SJCRH30 (cell line): ENCODE measurements at regions not wholly inside any gene's neighbourhood (a gene's known extent, or its start where the extent isn't known, plus 50 kb on each side); places are given as distances from the start of the nearest gene placed in this dataset.
"Not testable (repeated sequence)": the region's sequence is repeated elsewhere in the genome, so short reads cannot be mapped to it uniquely, and the experiment has no call there.

Experiments used
- DNase-seq, 2 experiments: peaks; one replicate each; pipeline ENCODE4 v3.0.0-alpha.2; 2015 to 2020
- H3K27ac ChIP-seq: fragments of 250-450 bp; sonication (Bioruptor Pico); 2 replicates; pipeline ENCODE4 v1.5.1; 2020; ENCODE audit warnings: mild to moderate bottlenecking, moderate library complexity
- H3K27me3 ChIP-seq: fragments of 250-450 bp; sonication (Bioruptor Pico); 2 replicates; pipeline ENCODE4 v1.5.1; 2020; ENCODE audit warnings: mild to moderate bottlenecking, moderate library complexity
- H3K36me3 ChIP-seq: fragments of 250-450 bp; sonication (Bioruptor Pico); 2 replicates; pipeline ENCODE4 v1.5.1; 2020; ENCODE audit warnings: mild to moderate bottlenecking, moderate library complexity
- H3K4me1 ChIP-seq: fragments of 250-450 bp; sonication (Bioruptor Pico); 2 replicates; pipeline ENCODE4 v1.5.1; 2020; ENCODE audit warnings: mild to moderate bottlenecking, moderate library complexity
- H3K4me3 ChIP-seq: fragments of 250-450 bp; sonication (Bioruptor Pico); 2 replicates; pipeline ENCODE4 v1.5.1; 2020; ENCODE audit warnings: mild to moderate bottlenecking, moderate library complexity
- H3K9me3 ChIP-seq: fragments of 250-450 bp; sonication (Bioruptor Pico); replicated peaks from 2 replicates; pipeline ENCODE4 v1.5.1; 2020; ENCODE audit warnings: mild to moderate bottlenecking, moderate library complexity

DNA sequence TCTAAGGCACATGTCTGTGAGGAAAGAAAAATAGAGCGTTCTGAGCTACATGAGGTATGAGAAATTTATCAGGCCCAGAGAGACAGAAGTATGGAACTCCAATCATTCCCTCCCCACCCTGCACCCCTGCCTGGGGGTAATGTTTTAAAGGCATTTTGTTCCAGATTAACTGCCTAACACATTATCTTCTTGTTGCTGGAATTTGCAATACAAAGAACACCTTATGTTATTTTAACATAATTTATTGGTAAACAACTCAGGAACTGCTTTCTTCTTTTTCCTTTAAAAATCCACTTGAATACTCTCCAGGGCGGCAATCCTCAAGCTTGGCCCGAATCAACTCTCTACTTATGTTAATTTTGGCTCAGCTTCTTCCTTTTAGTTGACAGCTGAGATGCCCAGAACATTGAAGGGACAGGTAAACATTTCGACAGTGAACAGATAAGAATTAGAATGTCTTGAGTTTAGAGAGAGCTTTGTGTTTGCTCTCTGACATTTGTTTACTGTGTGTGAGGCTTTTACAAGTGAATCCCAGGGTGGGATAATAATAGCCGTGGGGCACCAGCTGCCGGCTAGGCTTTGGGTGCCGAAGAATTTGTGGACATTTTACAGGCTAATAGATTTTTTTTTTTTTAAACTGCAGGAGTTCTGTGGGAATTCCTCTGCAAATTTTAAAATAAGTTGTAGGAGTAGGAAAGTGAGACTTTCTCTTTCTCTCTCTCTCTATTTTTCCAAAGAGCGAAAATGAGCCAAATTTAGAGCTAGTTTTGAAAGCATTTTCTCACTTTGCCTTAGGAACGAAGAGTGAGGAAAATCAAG lies 96.4 kb upstream of the TAF11L2 start:
- H3K4me1 ChIP-seq: no peaks in the 10 kb centered on the region
- H3K36me3 ChIP-seq: no peaks in the 10 kb centered on the region
- DNase-seq: peak in 1 of 2 experiments; percentile 15
- H3K27me3 ChIP-seq: no peaks in the 10 kb centered on the region
- H3K27ac ChIP-seq: no peak overlapping the region
- no peak overlapping the region for H3K4me3 ChIP-seq
- H3K9me3 ChIP-seq: no peaks in the 10 kb centered on the region

- H3K4me3 ChIP-seq: no peak overlapping the region
- no peaks in the 10 kb centered on the region for H3K4me1 ChIP-seq
- no peaks in the 10 kb centered on the region for H3K27me3 ChIP-seq
- no peaks in the 10 kb centered on the region for H3K9me3 ChIP-seq
- H3K27ac ChIP-seq: no peak overlapping the region
- no peaks in the 10 kb centered on the region for H3K36me3 ChIP-seq
- DNase-seq: peak in 1 of 2 experiments; percentile 2
Measured at GRCh38 chr5:17402289-17403121, 95.5 kb upstream of the TAF11L2 start.

DNA sequence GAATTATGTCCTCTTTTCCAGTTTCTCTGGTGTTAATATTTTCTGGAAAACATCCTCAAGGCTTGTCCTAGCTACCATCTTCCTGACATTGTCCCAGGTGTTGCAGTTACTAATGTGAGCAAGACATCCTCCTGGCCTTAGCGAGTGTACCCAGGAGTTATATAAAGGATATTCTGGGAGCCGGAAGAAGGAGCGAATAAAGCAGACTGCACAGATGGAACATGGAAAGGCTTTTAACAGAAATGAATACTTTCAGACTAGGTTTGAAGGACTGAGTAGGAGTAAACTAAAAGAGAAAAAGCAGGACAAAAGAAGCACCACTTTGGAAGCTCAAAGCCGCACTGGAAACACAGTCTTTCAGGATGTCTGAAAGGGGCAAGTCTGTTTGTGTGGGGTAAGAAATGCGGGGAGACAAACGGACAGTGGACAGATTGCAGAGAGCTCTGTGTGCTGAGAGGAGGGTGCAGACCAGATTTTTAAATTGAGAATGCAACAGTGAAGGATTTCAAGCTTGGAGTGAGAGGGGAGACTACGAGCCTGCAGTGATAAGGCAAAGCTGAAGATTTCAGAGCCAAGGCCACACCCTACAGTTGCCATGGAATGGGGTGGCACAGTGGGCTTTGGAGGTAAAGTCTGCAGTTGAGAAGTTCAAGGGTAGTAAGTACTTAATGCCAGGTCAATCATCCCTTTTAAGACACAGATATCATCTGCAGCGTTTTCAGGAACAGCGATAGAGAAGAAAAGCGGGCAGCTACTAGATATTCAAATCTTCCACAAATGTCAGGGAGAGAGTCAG lies 94.1 kb upstream of the TAF11L2 start:
- no peaks in the 10 kb centered on the region for H3K4me1 ChIP-seq
- no peak for DNase-seq
- H3K4me3 ChIP-seq: no peak overlapping the region
- no peak overlapping the region for H3K27ac ChIP-seq
- no peaks in the 10 kb centered on the region for H3K36me3 ChIP-seq
- H3K27me3 ChIP-seq: no peaks in the 10 kb centered on the region
- H3K9me3 ChIP-seq: no peaks in the 10 kb centered on the region

GRCh38 chr5:17405976-17406375 lies 92.1 kb upstream of the TAF11L2 start:
- no peaks in the 10 kb centered on the region for H3K27me3 ChIP-seq
- no peak overlapping the region for H3K4me3 ChIP-seq
- no peaks in the 10 kb centered on the region for H3K9me3 ChIP-seq
- H3K27ac ChIP-seq: no peak overlapping the region
- H3K4me1 ChIP-seq: no peaks in the 10 kb centered on the region
- H3K36me3 ChIP-seq: no peaks in the 10 kb centered on the region
- DNase-seq: no peak

DNA sequence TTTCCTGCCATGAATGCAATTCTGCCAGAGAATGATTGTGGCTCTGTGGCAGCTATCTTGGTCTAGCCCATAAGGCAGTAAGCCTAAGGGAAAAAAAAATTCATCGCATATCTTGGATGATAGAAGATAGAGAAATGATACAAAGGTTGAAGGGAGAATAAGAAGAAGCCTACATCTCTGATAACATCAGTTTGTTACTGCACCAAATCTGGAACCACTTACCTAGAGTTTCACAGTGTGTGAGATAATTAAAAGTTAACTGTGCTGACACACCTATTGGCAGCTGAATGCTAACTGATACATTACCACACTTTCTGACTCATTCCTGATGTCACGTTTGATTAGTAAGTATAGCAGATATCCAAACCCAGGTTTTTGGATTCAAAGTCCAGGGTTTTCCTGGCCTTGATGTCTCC lies 91.6 kb upstream of the TAF11L2 start:
- H3K9me3 ChIP-seq: no peaks in the 10 kb centered on the region

DNA sequence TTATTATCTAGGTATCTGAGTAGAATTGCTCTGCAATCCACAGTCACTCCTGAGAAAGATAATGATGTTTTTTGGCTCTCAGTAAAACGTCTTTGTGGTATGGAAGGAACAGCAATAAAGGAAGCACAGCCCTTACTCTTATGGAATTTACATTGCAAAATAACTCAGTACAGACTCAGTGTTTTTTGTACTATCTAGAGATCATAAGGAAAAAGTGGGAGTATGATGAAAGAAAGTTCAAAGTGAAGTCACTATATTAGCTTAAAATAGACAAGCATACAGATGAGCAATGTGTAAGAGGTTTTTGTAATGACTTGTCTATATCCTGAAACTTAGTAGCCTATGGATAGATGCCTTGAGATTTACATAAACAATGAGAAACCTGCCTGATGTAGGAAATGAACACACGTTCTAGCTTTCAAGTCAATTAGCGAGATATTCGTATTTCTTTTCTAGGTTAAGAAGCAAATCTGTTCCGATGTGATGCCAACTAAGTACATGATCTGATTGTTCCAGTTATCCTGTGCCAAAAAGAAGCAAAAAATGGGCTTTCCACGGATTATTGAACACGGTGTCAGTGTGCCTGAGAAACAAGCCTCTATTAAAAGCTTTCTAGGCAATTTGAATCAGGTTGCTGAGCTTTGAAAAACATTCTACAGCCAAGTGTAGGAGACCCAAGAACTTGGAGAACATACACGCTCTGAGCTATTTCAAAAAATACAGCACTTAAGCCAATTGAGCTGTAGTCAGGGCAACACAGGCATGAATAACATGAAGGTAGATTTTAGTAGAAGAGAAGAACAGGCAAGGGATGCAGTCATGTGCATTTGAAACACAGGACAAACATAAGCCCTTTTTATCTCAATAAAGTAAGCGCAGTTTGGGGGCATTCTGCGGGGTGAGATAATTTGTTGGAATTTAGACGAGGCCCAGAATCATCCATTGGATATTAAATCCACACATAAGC lies 86.3 kb upstream of the TAF11L2 start:
- Histone ChIP-seq H3K27ac (no peak overlapping the region), H3K9me3 (no peaks in the 10 kb centered on the region), H3K27me3 (no peaks in the 10 kb centered on the region), H3K4me3 (no peak overlapping the region), H3K36me3 (no peaks in the 10 kb centered on the region), H3K4me1 (no peaks in the 10 kb centered on the region)
- DNase-seq: no peak

More for the DNA sequence above, 91.6 kb upstream of the TAF11L2 start:
- Histone ChIP-seq H3K27ac (no peak overlapping the region), H3K36me3 (no peaks in the 10 kb centered on the region), H3K4me3 (no peak overlapping the region), H3K4me1 (no peaks in the 10 kb centered on the region), H3K27me3 (no peaks in the 10 kb centered on the region)
- DNase-seq: no peak

DNA sequence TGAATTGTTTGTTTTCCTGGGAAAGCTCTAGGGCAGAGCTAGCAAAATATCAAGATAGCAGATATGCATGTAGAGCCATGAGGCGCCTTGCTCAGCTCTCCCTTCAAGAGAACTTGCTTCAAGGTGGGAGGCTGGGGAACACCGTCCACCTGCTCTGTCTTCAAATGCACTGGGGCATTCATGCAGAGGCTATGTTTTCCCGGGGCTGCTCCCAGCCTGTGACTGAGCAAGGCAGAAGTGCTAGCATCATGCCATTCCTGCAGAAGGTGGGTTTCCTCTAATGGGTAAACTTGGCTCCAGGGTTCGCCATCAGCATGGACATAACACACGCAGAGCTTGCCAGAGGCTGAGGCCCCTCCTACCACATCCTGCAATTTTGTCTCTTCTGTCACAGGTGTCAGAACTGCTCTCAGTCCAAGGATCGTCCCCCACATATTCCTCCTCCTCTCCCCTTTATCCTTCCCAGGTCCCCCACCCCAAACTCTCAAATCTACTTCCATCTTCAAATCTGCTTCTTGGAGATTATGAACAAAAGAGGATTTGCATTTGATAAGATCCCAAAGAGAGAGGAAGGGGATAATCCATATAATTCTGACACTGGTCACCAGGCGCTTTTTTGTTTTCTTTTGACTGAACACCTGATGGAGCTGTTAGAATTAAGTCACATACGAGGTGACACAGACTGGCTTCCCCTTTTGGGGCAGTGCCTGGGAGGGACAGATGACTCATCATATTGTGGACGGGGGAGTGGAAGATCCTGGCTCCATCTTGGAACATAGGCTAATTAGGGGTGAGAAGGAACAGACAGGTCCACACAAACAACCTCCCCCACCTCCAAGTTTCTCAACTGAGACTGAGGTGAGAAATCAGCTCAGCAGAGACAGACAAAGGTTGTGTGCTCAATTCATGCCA lies 85.0 kb upstream of the TAF11L2 start:
- H3K9me3 ChIP-seq: no peaks in the 10 kb centered on the region
- no peak for DNase-seq
- no peak overlapping the region for H3K27ac ChIP-seq
- no peak overlapping the region for H3K4me3 ChIP-seq
- H3K4me1 ChIP-seq: no peaks in the 10 kb centered on the region
- H3K36me3 ChIP-seq: no peaks in the 10 kb centered on the region
- no peaks in the 10 kb centered on the region for H3K27me3 ChIP-seq

- H3K27ac ChIP-seq: no peak overlapping the region
- DNase-seq: no peak
- no peaks in the 10 kb centered on the region for H3K36me3 ChIP-seq
- no peak overlapping the region for H3K4me3 ChIP-seq
- no peaks in the 10 kb centered on the region for H3K27me3 ChIP-seq
- H3K4me1 ChIP-seq: no peaks in the 10 kb centered on the region
- H3K9me3 ChIP-seq: no peaks in the 10 kb centered on the region
Measured at GRCh38 chr5:17413691-17414090, 84.3 kb upstream of the TAF11L2 start.

DNA sequence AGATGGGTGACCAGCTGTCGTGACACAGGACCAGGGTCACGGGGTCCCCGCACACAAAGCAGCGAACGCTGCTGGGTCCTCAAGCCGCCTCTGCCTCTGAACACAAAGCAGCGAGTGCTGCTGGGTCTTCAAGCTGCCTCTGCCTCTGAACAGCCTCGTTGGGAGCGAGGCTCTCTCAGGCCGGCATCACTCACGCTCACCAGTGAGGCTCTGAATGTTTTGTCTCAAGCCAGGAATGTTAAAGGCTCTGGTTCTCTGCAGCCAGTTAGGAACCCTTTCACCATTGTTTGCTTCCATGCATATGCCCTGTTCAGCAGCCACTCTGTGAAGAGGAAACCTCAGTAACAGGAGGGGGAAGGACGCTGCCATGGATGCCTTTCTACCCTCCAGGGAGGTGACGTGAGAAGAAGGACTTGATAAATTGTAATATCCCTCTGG lies 82.7 kb upstream of the TAF11L2 start:
- no peaks in the 10 kb centered on the region for H3K9me3 ChIP-seq
- no peaks in the 10 kb centered on the region for H3K27me3 ChIP-seq
- no peaks in the 10 kb centered on the region for H3K36me3 ChIP-seq
- H3K4me3 ChIP-seq: no peak overlapping the region
- no peaks in the 10 kb centered on the region for H3K4me1 ChIP-seq
- no peak overlapping the region for H3K27ac ChIP-seq
- DNase-seq: no peak

DNA sequence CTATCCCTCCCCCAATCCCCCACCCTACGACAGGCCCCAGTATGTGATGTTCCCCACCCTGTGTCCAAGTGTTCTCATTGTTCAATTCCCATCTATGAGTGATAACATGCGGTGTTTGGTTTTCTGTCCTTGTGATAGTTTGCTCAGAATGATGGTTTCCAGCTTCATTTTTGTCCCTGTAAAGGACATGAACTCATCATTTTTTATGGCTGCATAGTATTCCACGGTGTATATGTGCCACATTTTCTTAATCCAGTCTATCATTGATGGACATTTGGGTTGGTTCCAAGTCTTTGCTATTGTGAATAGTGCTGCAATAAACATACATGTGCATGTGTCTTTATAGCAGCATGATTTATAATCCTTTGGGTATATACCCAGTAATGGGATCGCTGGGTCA lies 81.7 kb upstream of the TAF11L2 start:
- H3K27me3 ChIP-seq, DNase-seq, H3K9me3 ChIP-seq, H3K36me3 ChIP-seq, H3K4me3 ChIP-seq, H3K4me1 ChIP-seq, H3K27ac ChIP-seq: not testable (repeated sequence)

GRCh38 chr5:17424674-17425073 lies 73.4 kb upstream of the TAF11L2 start:
- Histone ChIP-seq H3K27me3 (no peaks in the 10 kb centered on the region), H3K4me3 (no peak overlapping the region), H3K4me1 (no peaks in the 10 kb centered on the region), H3K36me3 (no peaks in the 10 kb centered on the region), H3K27ac (no peak overlapping the region), H3K9me3 (no peaks in the 10 kb centered on the region)
- DNase-seq: no peak

- Histone ChIP-seq H3K27ac (no peak overlapping the region), H3K27me3 (no peaks in the 10 kb centered on the region), H3K36me3 (no peaks in the 10 kb centered on the region), H3K9me3 (no peaks in the 10 kb centered on the region), H3K4me3 (no peak overlapping the region), H3K4me1 (no peaks in the 10 kb centered on the region)
- DNase-seq: no peak
Measured at GRCh38 chr5:17425385-17426070, 72.5 kb upstream of the TAF11L2 start.
